ENCODE measurements at regions not wholly inside any gene's neighbourhood (a gene's known extent, or its start where the extent isn't known, plus 50 kb on each side); places are given as distances from the start of the nearest gene placed in this dataset.

DNA sequence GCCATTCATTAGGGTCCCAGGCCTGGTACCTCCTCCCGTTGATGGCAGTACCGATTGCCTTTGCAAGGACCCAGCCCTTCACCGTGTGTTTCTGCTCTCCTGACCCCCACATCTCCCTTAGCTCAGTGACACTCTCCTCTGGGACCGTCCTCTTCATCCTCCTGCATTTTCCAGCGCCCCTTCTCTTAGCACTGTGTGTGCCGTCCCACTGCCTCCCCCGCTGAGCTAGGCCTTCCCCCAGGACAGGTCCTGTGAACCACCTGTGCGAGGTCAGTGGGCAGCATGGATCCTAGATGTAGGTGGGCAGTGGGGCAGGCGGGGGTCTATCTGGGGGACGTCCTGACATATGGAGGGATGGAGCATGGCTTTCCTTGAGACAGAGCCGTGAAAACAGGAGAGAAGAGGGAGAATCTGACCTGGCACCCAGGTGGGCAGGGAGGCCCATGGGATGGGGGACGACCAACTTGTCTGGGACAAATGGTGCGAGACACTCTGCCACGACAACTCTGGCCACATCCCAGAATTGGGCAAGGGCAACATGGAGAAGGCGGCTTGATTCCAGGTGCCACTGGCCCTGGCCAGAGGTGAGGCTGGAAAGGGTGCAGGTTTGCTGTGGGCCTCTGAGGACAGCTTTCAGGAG, 87.7 kb upstream of the ALDH1L1 start:
- TF ChIP-seq, protein P1, sequence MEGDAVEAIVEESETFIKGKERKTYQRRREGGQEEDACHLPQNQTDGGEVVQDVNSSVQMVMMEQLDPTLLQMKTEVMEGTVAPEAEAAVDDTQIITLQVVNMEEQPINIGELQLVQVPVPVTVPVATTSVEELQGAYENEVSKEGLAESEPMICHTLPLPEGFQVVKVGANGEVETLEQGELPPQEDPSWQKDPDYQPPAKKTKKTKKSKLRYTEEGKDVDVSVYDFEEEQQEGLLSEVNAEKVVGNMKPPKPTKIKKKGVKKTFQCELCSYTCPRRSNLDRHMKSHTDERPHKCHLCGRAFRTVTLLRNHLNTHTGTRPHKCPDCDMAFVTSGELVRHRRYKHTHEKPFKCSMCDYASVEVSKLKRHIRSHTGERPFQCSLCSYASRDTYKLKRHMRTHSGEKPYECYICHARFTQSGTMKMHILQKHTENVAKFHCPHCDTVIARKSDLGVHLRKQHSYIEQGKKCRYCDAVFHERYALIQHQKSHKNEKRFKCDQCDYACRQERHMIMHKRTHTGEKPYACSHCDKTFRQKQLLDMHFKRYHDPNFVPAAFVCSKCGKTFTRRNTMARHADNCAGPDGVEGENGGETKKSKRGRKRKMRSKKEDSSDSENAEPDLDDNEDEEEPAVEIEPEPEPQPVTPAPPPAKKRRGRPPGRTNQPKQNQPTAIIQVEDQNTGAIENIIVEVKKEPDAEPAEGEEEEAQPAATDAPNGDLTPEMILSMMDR (IDR thresholded peaks at IDR 0.05): no peak
- TF ChIP-seq POLR2AphosphoS5 (IDR thresholded peaks at IDR 0.05) (no peak), POLR2A (IDR thresholded peaks at IDR 0.05) (no peak)
